GM23338 (cell line): ENCODE measurements at regions not wholly inside any gene's neighbourhood (a gene's known extent, or its start where the extent isn't known, plus 50 kb on each side); places are given as distances from the start of the nearest gene placed in this dataset.

Experiments
- ATAC-seq: fragments of 200-7000 bp; cut with Tn5 transposase; 3 replicates; pipeline ENCODE4 v1.9.1; 2020
- DNase-seq: peaks from one replicate; pipeline ENCODE4 v3.0.0-alpha.2; 2015; ENCODE audit warnings: low spot score
- H2AFZ ChIP-seq: fragments of 200-600 bp; sonication (generic); 2 replicates; pipeline ENCODE4 v1.8.0; 2016; ENCODE audit warnings: antibody characterized with exemption, mild to moderate bottlenecking, moderate library complexity
- H3F3A ChIP-seq: fragments of 200-600 bp; sonication (generic); replicated peaks from 2 replicates; pipeline ENCODE4 v1.8.0; 2017; ENCODE audit warnings: antibody characterized with exemption, mixed run types, low read depth
- H3K27ac ChIP-seq: fragments of 200-600 bp; sonication (generic); 2 replicates; pipeline ENCODE4 v1.6.1; 2016; ENCODE audit warnings: low read depth
- H3K27me3 ChIP-seq: fragments of 200-600 bp; sonication (generic); 2 replicates; pipeline ENCODE4 v1.8.0; 2016; ENCODE audit warnings: mild to moderate bottlenecking, mixed run types, moderate library complexity; ENCODE audit not compliant: insufficient read depth
- H3K36me3 ChIP-seq: fragments of 200-600 bp; sonication (generic); 2 replicates; pipeline ENCODE4 v1.8.0; 2016; ENCODE audit warnings: mild to moderate bottlenecking; ENCODE audit not compliant: insufficient read depth
- H3K4me1 ChIP-seq: fragments of 200-600 bp; sonication (generic); 2 replicates; pipeline ENCODE4 v1.8.0; 2016; ENCODE audit warnings: mild to moderate bottlenecking, moderate library complexity; ENCODE audit not compliant: insufficient read depth
- H3K4me2 ChIP-seq: fragments of 200-600 bp; sonication (generic); 2 replicates; pipeline ENCODE4 v1.7.1; 2017; ENCODE audit warnings: mixed run types
- H3K4me3 ChIP-seq: fragments of 200-600 bp; sonication (generic); 2 replicates; pipeline ENCODE4 v1.6.1; 2016; ENCODE audit warnings: mixed run types
- H3K79me2 ChIP-seq: fragments of 200-600 bp; sonication (generic); replicated peaks from 2 replicates; pipeline ENCODE4 v1.8.0; 2017; ENCODE audit warnings: mild to moderate bottlenecking; ENCODE audit not compliant: insufficient read depth
- H3K9me2 ChIP-seq: fragments of 200-600 bp; sonication (generic); 2 replicates; pipeline ENCODE4 v1.8.0; 2017; ENCODE audit not compliant: insufficient read depth
- H4K20me1 ChIP-seq: fragments of 200-600 bp; sonication (generic); replicated peaks from 2 replicates; pipeline ENCODE4 v1.8.0; 2017; ENCODE audit warnings: mild to moderate bottlenecking; ENCODE audit not compliant: insufficient read depth
- H3K27ac Mint-ChIP-seq: 2 replicates; pipeline ENCODE4 v1.8.0; 2020; ENCODE audit warnings: inconsistent platforms, mild to moderate bottlenecking, moderate library complexity, mixed read lengths
- H3K27me3 Mint-ChIP-seq: 3 replicates; pipeline ENCODE4 v1.8.0; 2022; ENCODE audit warnings: low read depth, mild to moderate bottlenecking, moderate library complexity, mixed read lengths, inconsistent platforms; ENCODE audit not compliant: insufficient read depth, poor library complexity
- H3K36me3 Mint-ChIP-seq: 3 replicates; pipeline ENCODE4 v1.8.0; 2021; ENCODE audit warnings: low read depth, mild to moderate bottlenecking, inconsistent platforms, moderate library complexity, mixed read lengths
- H3K4me1 Mint-ChIP-seq: 3 replicates; pipeline ENCODE4 v1.8.0; 2020; ENCODE audit warnings: mild to moderate bottlenecking, inconsistent platforms, mixed read lengths
- H3K4me3 Mint-ChIP-seq: 3 replicates; pipeline ENCODE4 v1.8.0; 2021; ENCODE audit warnings: moderate library complexity, mild to moderate bottlenecking, inconsistent platforms, mixed read lengths
- H3K9me3 Mint-ChIP-seq: 3 replicates; pipeline ENCODE4 v1.8.0; 2020; ENCODE audit warnings: moderate library complexity, mild to moderate bottlenecking, inconsistent platforms, mixed read lengths
- ETS1 ChIP-seq: IDR thresholded peaks from 2 replicates; pipeline ENCODE4 v1.6.1; 2016; ENCODE audit warnings: antibody characterized with exemption
- EZH2phosphoT487 ChIP-seq: fragments of 200-600 bp; sonication (generic); IDR thresholded peaks from one replicate; pipeline ENCODE4 v1.8.1; 2018; ENCODE audit warnings: antibody characterized with exemption; ENCODE audit not compliant: unreplicated experiment
- JUNB ChIP-seq: IDR thresholded peaks from one replicate; pipeline ENCODE4 v1.6.1; 2016; ENCODE audit warnings: antibody characterized with exemption; ENCODE audit not compliant: unreplicated experiment
- REST ChIP-seq: IDR thresholded peaks from one replicate; pipeline ENCODE4 v1.6.1; 2018; ENCODE audit warnings: antibody characterized with exemption; ENCODE audit not compliant: unreplicated experiment
- ZNF462 ChIP-seq: fragments of 250-450 bp; sonication (Bioruptor Pico); IDR thresholded peaks from 2 replicates; pipeline ENCODE4 v1.5.0; 2020; ENCODE audit warnings: mild to moderate bottlenecking, moderate library complexity

GRCh38 chr4:119725011-119725410 lies 96.4 kb upstream of the PDE5A start:
- H3K4me3 ChIP-seq = no peak overlapping the region
- peaks cover 21% of the 10 kb centered on the region for H3K4me1 ChIP-seq
- TF ChIP-seq ETS1 = no peak
- no peak for TF ChIP-seq REST
- no peak for TF ChIP-seq JUNB
- no peak for TF ChIP-seq EZH2phosphoT487
- no peaks in the 10 kb centered on the region for H3K79me2 ChIP-seq
- Mint-ChIP-seq H3K9me3 (peaks cover 15% of the 10 kb centered on the region; the same call in 2 of the 3 replicates), H3K27me3 (no peaks in the 10 kb centered on the region), H3K4me3 (no peak overlapping the region), H3K4me1 (peaks cover 22% of the 10 kb centered on the region), H3K27ac (peak overlapping the region; percentile 16; the same call in 1 of the 2 replicates), H3K36me3 (peaks cover 5% of the 10 kb centered on the region; the same call in 1 of the 3 replicates)
- no peaks in the 10 kb centered on the region for H3K36me3 ChIP-seq
- DNase-seq = no peak
- ATAC-seq = no peak
- H2AFZ ChIP-seq = no peak overlapping the region
- H3K4me2 ChIP-seq = 0 out of 2 replicates have a peak overlapping the region, but pooled peaks have one; percentile 49
- H3F3A ChIP-seq = no peaks in the 10 kb centered on the region
- H3K9me2 ChIP-seq = no peaks in the 10 kb centered on the region; the same call in 1 of the 2 replicates
- no peaks in the 10 kb centered on the region for H4K20me1 ChIP-seq
- H3K27me3 ChIP-seq = no peaks in the 10 kb centered on the region
- no peak overlapping the region for H3K27ac ChIP-seq

- H3K4me2 ChIP-seq = no peak overlapping the region
- Mint-ChIP-seq H3K9me3 (peaks cover 35% of the 10 kb centered on the region), H3K27me3 (no peaks in the 10 kb centered on the region), H3K4me3 (no peak overlapping the region), H3K27ac (no peak overlapping the region; the same call in 1 of the 2 replicates), H3K36me3 (peaks cover 23% of the 10 kb centered on the region; the same call in 2 of the 3 replicates), H3K4me1 (peaks cover 22% of the 10 kb centered on the region)
- no peaks in the 10 kb centered on the region for H3F3A ChIP-seq
- no peak for TF ChIP-seq ZNF462 (CRISPR knock-in tag)
- no peak overlapping the region for H3K27ac ChIP-seq
- DNase-seq (no peak), ATAC-seq (no peak)
- no peaks in the 10 kb centered on the region for H3K9me2 ChIP-seq
- H3K27me3 ChIP-seq = no peaks in the 10 kb centered on the region
- H3K4me3 ChIP-seq = no peak overlapping the region
- peaks cover 21% of the 10 kb centered on the region for H3K4me1 ChIP-seq
- no peaks in the 10 kb centered on the region; the same call in 1 of the 2 replicates for H3K36me3 ChIP-seq
- H2AFZ ChIP-seq = no peak overlapping the region
- no peaks in the 10 kb centered on the region for H3K79me2 ChIP-seq
- H4K20me1 ChIP-seq = no peaks in the 10 kb centered on the region
These were observed 94.1 kb upstream of the PDE5A start for GRCh38 chr4:119722670-119723069.
